GM18502 (cell line): ENCODE measurements at regions not wholly inside any gene's neighbourhood (a gene's known extent, or its start where the extent isn't known, plus 50 kb on each side); places are given as distances from the start of the nearest gene placed in this dataset.

Source experiments
- ATAC-seq: cut with Tn5 transposase; IDR thresholded peaks from one replicate; pipeline ENCODE4 v1.9.1; 2021; ENCODE audit warnings: mild to moderate bottlenecking; ENCODE audit not compliant: unreplicated experiment, poor library complexity

DNA sequence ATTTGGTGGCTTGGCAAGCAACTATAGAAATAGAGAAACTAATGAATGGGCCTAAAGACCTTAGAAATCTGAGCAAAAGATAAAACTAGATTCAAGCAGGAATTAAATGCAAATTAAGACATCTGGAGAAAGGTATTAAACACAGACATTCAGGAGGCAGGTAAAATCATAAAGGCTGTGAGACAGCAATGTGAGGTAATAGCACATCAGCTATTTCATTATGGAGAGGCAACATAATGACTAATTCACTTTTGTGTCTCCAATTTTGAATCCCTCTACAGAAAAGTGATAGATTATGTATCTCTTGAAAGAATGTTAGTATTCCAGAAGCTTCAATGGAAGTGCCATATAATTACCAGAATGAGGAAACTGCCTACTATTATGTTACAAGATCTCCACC, 175.9 kb upstream of the LRIG3 start:
- no peak for ATAC-seq

DNA sequence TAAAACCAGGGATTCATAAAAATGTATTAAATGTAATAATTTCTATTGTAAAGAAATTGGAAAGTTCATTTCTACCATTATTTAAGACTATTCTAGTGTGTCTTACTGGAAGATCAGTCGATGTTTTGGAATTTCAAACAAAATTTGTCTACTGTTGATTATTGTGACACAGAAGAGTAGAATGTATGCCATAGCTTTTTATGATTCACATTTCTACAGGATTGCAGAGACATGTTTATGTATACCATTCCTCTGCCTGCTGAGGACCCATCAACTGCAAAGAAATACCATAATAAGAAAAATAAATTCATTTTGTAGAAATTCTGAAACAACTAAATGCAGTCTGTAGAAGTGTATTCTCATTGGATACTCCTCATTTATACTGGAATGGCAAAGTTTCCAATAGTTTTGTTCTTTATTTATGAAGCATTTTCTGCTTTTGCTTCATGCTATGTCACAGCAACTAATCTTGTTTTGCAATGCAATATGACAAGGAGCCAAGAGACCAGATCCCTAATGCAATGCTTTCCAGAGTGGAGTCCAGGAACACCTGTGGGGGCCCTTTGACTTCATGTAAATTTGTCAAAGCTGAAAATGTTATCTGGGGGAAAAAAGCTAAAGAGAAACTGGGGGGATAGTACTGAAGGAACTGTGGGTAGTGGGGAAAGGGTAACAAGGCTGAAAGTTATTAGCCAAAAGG, 172.9 kb upstream of the LRIG3 start:
- no peak for ATAC-seq

DNA sequence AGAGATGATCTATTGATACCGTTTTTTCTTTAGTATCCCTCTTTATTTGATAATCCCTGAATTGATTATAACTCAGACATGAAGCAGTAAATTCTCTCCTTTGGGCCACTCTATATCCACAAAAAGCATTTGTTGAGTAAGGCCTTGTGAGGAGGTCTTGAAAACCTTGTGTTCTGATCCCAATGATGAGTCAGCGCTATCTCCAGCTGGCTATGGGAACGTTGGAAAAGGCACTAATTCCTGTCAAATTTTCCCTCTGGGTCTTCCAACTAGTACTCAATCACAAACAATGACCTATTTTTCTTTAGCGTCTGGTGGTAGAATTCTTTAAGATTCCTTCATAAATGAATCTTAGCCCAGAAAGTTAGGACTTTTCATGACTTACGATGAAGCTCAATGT, 168.4 kb upstream of the LRIG3 start:
- ATAC-seq, result no peak

DNA sequence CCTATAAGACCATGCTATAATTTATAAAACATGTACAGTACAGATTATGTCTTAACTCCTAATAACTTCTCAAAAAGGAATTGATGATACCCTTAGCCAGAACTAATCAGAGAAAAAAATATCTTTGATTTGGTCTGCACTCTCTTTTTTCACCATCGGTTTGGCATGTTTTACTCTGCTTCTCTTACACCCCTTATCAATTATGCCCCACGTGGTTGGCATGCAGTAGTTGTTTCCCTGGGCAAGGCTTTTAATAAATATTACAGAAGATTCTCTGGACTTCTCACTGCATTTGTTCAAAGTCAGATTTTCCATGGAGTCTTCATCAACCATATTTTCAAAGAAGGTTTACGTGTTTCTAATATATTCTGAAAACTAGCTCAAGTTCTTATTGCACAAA, 167.4 kb upstream of the LRIG3 start:
- no peak for ATAC-seq

DNA sequence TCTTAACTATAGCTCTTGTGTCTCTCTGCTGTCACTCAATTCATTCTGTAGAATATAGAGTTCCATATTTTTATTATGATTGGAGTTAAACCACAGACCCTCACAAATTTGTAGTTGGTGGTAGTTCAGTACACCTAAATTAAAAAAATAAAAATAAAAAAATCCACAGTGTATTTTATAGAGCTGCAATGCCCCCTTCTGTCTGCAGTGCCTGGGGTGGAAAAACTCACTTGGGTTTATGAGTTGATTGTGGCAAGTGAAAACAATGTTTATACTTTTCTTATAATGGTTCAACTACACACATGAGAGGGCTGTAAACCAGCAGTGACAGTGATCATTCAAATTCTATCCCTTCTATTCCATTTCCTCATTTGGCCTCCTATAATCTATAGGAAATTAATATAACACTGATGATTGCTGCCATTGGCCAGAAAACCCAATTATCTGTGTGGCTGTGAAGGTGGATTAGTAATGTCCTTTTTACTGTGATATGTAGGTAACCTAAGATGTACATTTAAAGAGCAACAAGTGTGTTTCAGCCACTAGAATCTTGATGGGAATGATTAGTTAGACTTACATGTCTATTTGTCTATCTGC, 166.9 kb upstream of the LRIG3 start:
- ATAC-seq, result no peak

DNA sequence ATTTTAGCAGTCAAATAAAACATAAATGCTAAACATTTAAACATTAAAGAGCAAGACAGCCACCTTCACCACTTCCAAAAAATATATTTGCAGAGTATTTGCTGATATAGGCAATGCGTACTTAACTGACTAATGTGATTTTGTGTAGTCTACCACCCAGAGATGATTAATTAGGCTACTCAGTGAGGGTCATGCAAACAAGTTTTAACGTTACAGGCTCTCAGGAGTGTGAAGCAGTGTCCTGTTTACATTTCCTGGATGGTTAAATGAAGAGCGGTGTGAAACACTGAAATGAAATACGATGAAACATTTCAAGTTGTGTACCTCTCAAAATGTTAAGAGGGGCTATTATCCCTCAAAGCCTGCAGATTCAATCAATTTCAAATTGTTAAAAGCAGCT, 165.8 kb upstream of the LRIG3 start:
- no peak for ATAC-seq

DNA sequence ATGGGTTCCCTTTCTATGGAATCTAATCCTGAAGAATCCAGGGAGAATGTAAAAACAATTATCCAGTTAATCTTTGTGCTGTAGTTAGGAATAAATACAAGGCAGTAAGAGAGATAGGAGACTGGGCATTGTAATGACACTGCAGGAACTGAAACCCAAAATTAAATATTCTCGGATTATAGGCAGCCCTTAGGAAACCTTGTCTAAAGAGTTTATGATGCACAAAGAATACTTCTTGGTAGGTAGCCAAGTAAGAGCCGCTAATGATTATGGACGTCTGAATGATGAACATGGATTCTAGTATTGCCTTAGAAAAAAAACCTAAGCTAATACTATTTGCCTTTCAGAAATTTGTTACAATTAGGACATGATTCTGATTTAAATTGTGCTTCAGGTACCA, 165.4 kb upstream of the LRIG3 start:
- ATAC-seq, result no peak

DNA sequence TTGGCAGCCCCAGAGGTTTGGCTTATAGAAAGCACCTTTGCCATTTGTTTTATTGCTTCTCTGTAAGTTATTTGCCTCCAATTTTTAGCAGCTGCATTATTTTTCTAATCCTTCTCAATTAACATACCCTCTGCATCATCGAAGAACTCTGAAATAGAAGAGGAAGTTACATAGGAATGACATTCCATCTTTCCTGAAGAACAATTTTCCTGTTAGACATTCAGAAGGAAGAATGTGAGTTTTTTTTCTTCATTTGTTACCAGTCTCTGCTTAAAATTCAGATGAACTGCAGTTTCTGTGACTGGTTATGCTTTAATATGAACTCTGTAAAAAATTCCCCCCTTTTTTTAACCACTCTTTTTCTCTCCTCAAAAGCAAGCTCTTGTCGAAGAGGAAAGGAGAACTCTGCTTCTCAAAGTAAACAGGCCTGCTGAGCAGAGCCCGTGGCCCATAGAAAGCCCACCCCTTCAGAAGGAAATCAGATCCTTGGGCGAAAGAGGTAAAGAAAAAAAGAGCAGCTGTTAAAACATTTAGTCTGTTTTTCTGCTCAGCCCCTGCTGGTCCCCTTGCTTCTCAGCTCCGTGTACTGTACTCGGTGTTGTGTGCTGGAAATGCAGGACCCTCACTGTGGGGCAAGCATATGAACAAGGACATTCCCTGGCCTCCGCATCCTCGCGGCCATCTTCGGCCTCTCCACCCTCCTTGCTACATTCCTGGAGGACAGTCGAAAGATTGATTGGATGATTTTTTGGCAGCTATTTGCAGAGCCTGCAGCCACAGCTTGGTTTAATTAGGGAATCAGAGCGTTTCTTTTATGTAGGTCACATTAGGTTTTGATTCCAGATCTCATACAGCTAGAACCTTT, 164.4 kb upstream of the LRIG3 start:
- ATAC-seq, result no peak

DNA sequence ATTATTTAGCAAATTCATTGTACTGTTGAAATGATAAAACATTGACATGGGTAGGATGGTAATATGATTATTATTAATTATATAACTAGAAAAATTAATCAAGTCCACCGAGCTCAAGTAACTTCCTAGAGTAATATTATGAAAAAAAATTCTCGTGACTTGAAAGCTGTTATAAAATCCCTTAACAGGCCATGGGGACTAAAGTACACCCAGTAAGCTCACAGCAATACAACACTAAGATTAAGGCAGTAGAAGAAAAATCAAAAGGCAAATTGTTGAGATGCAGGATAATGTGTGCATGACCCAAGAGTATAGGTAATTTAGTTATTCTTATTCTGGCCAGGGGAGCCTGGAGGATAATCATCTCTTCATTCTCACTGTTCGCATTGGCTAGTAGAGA, 162.6 kb upstream of the LRIG3 start:
- ATAC-seq, result no peak

DNA sequence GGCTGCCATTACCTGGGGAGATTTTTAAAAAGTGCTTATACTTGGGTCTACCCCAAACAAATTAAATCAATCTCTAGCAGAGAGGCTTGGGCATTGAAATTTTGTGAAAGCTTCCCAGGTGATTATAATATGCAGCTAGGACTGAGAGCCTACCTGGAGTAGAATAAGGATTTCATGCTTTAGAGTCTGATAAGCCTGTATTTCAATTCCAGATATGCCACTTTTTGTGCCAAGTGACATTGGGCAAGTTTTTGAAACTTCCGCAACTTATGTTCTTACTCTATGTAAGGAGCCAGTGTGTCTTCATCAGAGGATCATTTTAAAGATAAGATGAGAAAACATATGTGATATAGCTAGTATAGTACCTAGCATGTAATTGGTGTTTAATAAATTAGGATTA, 159.8 kb upstream of the LRIG3 start:
- no peak for ATAC-seq

DNA sequence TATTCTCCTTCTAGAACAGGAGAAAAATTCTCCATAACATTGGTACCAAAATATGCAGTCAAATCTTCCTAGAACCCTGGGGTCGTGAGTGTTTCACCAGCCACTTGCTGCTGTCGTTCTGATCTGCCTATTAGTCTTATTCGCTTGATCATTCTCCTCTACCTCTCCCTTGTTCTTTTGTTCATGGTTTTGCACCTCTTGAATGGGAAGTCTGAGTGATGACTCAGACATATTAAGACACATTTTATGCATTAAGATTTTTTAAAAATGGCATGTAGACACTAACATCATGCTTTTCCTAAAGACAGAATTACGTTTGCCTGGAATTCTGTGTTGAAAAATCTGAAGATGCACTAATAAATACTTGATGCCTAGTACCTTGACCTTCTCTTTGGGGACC, 159.2 kb upstream of the LRIG3 start:
- ATAC-seq, result no peak

DNA sequence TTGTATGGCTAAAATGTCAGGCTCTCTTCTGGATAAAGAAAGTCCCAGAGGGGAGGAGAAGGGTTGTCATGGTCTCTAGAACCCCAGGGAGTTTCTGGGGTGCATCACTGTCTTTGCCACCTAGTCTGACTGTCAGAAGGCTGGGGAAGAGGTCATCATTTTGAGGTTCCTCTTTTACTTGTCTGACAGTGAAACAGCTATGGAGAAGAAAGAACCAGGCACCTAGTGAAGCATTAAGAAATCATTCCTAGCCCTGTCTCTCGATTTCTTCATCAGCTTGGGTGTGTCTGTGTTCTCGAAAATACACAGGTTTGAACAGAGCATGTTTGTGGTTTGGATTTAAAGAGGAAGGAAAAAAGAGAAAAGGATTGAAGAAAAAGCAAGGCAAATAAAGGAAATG, 158.7 kb upstream of the LRIG3 start:
- no peak for ATAC-seq

DNA sequence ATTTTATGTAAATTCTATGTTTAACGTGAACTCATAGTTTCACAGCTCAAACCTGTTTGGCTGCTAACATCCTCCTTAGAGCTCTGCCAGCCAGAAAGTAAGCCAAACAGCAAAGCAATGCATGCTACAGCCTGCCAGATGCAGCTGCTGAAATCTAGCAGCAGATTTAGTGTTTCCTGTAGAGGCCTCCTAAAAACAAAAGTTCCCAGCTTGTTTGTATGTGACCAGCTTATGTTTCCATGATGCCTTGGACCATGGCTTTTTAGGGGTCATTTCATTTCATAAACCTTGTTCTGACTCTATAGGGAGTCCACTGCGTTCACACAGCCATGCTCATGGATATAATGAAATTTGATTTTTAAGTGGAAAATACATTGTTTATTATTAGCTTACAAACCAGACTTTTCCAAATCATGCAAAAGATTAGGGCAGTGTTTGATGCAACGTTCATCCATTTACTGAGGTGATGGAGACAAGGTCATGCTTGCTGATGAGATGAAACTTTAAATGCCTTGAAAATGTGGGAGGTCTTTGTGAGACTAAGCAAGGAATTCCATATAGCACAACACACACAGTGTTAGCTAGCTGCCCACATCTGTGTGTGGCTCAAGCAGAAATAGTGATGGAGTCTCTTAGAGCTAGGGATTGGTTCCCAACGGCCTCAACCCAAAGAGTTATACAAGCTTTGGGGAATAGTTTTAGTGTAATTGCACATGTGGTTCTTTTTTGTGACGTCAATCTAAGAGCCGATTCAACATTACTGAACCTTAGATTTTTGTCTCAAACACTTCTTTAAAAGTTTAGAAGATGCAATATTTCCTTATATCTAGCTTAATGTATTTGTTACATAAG, 157.5 kb upstream of the LRIG3 start:
- ATAC-seq, result no peak

DNA sequence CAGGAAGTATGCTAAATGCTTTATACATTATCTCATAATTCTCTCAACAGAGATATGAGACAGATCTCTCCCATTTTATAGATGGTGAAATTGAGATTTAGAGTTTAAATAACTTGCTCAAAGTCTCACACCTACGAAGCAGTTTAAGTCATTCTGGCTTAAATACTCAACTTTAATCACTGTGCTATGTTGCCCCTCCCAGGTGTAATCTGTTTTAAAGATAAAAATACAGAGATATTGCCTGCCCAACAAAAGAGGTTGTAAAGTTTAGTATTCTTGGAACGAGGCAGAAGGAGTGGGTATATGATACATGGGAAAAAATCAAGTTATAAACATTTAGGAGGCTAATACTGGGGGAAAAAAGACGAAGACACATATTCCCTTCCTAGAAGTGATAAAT, 156.8 kb upstream of the LRIG3 start:
- no peak for ATAC-seq

DNA sequence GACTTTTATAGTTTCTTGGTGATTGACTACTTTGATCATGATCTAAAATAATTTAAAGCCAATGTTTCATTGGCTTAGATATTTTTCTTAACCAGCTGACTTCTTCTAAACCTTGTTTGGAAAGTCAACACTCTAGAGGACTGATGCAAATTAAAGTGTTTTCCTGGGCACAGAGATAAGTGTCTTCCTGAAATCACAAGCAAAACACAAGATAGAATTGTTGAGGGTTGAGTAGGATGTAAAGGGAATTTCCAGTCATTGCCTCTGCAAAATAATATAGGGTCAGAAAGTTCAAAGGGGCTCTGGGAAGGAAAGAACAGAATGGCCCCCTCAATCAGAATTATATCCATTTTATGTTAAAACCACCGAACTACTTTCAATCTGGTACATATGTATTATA, 156.3 kb upstream of the LRIG3 start:
- no peak for ATAC-seq

DNA sequence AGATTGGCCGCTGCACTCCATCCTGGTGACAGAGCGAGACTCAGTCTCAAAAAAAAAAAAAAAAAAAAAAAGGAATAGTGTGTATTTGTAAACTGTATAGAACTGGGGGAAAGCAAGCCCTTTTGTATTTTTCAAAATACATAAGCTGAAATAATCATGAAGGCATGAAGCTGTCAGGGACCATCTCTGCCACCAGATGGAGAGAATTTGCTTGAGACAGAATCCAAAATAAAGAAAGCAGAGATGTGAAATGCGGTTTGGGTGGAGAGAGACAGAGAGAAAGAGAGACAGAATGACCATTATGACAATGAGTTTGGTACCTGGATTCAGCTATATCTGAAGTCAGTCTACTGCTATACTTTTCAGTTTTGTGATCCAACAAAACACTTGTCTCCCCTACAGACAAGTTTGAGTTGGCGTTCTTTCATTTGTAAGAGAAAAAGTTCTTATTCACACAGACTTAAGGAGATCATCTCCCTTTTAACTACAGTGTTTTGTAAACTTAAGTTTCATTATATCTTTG, 155.7 kb upstream of the LRIG3 start:
- no peak for ATAC-seq

DNA sequence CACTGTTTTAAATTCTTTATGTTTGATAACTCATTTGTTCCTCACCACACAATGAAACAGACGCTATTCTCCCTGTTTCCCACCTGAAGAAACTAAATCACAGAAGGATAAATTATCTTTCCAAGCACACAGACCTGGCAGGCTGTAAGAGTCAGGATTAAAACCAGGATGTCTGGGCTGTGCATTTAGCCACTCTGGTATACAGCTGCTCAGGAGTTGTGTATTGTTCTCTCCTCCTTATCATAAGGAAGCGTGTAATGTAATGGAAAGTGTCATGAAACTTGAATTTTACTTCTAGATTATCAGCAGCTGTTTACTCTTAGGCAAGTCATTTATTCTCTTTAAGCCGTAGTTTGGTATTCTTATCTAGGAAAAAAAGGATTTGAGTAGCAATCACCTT, 154.8 kb upstream of the LRIG3 start:
- ATAC-seq, result no peak

DNA sequence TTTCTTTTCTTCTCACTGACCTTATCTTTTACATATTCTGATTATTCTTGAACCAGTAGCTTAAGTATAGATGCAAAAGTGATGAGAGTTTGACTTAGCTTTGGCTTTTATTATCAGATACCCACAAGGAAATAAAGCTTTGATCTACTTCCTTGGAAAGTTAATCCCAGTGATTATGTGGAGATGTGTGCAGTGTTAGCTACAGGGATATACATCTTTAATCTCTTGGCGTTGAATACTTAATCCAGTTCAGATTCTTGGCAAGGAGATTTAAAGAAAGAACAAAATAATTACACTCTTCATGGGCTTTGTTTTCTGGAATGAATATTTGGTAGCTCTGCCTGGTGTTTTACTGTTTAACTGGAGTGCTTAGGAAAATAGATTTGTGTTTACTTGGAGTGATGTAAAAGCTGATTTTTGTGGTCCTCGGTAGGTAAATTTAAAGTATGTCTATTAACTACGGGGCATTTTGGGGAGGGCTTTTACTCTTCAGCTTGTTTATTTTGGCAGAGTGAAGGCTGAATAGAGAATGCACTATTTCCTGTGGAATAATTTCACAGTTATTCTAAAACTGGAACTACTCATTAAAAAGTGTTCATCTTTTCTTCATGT, 150.1 kb upstream of the LRIG3 start:
- no peak for ATAC-seq

DNA sequence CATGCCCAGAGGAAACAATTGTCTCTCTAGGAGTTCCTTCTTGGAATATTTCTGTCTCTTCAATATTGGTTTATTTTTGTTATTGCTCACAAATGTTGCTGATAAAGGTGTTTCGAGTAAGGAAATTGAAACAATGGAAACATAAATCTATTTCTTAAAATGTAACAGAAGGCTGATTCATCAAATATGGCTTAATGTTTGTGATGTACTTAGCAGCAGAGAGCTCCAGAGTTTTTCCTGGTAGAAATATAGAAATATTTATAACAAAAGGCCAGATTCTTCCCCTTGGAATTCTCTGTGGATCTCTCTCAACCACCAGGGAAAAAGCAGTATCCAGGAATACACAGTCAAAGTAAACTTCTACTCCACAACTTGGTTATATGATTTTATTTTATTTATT, 149.2 kb upstream of the LRIG3 start:
- no peak for ATAC-seq

DNA sequence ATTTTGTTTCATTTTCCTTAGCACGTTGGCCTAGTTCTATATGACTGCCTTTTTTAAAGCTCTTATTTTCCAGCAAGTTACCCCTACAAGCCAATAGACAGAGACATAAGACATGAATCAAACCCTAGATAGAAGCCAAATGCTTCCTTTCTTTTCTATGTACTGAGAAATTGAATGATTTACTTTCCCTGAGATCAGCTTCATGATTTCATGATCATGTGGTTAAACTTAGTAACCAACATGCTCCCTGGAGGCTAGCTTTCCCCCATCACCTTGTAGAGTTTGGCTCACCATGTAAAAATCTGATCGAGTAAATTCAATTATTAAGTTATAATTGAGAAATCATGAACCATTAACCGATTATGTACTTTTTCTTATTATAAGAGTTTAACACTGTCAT, 148.1 kb upstream of the LRIG3 start:
- ATAC-seq, result no peak
